ENCODE measurements at regions not wholly inside any gene's neighbourhood (a gene's known extent, or its start where the extent isn't known, plus 50 kb on each side); places are given as distances from the start of the nearest gene placed in this dataset.

GRCh38 chr7:155201325-155202087, 96.2 kb upstream of the INSIG1 start:
- no peak for DNase-seq (ENCODE audit: low read depth)

DNA sequence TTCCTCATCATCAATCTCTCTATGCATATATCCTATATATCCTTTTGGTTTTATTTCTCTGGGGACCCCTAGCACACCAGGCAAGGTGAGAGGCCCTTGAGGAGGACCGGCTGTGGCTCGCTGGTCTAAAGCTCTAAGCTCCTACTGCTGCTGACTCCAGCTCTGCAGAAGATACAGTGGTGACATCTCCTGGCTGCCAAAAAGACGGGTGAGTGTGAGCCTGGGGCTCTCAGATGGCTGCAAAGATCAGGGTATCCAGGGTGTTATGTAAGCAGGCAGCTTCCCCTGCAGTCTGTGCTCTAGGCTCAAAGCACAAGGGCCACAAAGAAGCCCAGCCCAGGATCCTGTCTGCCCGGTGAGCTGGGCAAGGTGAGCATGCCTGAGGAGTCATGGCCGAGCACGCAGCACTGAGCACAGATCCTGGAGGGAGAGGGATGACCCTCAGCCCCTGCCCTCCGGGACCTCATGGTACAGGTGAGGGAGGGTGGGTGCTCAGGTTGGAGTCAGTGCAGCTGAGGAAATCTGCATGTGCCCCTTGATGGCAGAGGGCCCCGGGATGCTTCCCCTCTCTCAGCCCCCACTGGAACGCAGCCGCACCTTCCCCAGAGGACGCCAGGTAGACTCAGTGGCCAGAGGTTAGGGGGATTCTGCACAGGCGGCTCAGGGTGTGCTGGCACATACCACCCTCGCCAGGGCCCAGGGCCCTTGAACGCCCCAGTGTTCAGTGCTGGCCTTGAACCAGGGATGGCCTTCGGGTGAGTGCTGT, 95.4 kb upstream of the INSIG1 start:
- DNase-seq (ENCODE audit: low read depth) = no peak

DNA sequence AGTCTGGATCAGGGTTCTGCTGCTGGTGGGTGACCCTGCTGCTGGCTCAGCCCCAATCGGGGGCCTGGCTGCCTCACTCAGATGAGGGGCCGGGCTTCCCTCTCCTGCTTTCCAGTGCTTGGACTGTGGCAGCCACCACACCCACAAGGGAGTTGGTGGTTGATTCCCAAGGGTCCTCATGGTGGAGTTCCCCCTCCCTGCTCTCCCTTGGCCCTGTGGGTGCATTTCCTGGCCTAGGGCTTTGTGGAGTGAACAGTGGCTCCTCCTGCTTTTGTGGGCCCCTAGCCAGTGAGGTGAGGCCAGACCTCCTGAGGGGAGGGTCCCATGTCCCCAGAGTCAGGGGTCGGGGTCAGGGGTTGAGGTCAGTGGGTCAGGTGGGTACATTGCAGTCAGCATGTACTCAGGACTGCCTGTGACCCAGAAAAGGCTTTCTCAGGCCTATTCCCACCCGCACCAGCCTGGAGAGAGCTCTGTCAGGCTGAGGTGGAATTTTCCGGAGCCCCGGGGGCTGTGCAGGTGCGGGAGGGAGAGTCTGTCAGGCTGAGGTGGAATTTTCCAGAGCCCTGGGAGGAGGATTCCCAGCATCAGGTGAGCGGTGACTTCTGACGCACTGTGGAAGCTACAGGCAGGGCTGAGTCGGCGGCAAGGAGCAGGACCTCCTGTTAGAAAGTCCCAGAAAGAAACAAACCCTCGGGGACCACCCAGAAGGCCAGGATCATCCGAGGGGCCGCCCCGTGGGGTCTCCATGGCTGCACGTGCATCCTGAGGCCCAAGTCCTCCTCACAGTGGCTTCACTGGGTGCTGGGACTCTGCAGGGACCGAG, 94.4 kb upstream of the INSIG1 start:
- DNase-seq (ENCODE audit: low read depth) = no peak

GRCh38 chr7:155203882-155204691, 93.6 kb upstream of the INSIG1 start:
- no peak for DNase-seq (ENCODE audit: low read depth)

DNA sequence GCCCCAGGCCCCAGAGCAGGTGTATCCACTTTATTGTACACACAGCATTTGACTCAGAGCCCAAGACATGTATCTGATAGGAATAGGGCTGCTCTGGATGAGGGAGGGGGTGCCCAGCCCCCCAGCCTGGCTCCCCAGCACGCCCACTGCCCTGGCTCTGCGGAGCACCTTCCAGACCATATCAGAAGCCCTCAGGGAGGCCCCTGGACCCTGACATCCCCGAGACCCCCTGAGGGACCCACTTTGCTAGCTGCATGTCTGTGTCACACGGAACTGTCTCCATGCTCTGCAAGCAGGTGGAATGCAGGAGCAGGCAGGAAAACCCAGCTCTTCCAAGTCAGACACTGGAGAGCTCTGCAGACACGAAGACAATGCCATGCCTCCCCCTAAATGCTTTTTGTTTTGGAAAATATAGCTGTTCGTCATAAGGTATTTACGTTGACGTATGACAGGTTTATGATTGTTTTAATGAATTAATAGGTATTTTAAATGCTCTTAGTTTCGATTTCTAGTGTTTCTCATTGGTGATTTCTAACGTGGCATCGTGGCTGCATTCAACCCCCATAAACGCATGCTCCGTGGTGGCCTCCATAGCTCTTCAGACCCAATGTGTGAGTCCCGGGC, 92.8 kb upstream of the INSIG1 start:
- no peak for DNase-seq (ENCODE audit: low read depth)

DNA sequence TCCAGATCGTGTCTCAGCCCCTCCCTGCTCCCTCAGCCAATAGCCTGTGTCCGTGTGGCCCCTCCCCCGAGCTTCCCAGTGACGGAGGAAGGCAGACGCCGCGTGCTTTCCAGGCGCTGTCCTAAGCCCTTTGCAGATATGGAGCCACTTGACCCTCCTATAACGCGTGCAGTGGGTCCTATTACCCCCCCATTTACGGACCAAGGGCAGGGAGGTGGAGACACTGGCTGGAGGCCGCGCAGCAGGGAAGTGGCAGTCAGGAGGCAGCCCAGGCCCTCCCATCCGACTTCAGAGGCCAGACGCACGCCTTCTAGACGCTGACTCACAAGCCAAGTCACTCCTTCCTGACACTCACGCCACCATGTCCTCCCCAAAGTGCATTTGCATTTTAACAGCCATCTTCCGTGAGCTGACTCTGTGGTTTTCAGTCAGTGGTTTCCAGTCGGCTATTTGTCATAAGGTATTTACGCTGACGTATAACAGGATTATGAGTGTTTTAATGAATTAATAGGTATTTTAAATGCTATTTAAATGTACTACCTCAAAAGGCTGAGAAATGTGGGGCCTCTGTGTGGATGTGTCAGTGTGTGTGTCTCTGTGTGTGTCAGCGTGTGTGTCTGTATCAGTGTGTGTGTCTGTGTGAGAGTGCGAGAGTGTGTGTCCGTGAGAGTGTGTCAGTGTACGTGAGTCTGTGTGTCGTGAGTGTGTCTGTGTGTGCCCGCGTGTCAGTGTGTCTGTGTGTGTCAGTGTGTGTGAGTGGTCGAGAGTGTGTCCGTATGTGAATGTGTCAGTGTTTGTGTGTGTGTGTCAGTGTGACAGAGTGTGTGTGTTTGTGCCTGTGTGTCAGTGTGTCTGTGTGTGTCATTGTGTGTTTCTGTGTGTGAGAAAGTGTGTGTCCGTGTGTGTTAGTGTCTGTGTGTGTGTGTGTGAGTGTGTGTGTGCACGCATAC, 92.0 kb upstream of the INSIG1 start:
- DNase-seq (ENCODE audit: low read depth) = peak; percentile 99

- DNase-seq (ENCODE audit: low read depth) = peak; percentile 97
Measured at GRCh38 chr7:155206318-155207020, 91.2 kb upstream of the INSIG1 start.

GRCh38 chr7:155207326-155208002, 90.2 kb upstream of the INSIG1 start:
- no peak for DNase-seq (ENCODE audit: low read depth)

GRCh38 chr7:155208681-155209477, 88.8 kb upstream of the INSIG1 start:
- peak; percentile 73 for DNase-seq (ENCODE audit: low read depth)

DNA sequence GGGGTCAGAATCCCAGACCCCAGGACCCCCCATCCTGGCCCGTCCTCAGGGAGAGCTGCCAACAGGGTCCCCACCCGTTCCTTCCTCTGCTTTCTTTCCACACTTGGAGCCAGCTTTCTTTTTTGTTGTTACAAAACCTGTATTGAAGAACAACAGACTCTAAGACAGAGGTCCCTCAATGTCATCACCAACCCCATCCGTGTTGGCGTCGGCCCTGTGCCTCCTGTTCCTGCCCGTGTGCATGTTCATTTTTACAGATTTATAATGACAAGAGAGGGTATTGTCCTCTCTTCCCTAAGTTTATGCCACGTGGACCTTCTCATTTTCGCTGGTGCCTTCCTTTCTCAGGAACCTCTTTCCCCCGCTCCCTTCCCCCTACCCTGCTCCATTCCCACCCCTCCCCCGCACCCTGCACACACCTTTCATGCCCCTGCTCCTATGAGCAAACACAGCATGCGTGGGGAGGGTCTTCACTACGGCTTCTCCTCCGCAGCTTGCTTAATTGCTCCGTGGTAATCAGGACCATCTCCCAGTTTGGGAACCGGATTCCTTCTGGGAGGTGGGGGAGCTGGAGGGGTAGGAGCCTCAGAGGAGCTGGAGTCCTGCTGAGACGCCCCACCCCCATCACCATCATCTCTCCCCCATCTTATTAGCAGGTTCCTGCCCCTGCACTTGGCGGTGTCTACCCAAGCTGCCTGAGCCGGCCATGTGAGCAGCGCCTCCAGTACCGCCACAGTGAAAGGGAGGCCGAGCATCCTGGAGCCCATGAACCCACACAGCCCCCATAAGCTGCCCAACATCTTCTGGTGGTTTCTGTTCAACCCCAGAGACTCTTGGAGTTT, 88.0 kb upstream of the INSIG1 start:
- DNase-seq (ENCODE audit: low read depth) = no peak

- no peak for DNase-seq (ENCODE audit: low read depth)
Measured at GRCh38 chr7:155210356-155210755, 87.3 kb upstream of the INSIG1 start.

GRCh38 chr7:155211173-155211572, 86.5 kb upstream of the INSIG1 start:
- no peak for DNase-seq (ENCODE audit: low read depth)

DNA sequence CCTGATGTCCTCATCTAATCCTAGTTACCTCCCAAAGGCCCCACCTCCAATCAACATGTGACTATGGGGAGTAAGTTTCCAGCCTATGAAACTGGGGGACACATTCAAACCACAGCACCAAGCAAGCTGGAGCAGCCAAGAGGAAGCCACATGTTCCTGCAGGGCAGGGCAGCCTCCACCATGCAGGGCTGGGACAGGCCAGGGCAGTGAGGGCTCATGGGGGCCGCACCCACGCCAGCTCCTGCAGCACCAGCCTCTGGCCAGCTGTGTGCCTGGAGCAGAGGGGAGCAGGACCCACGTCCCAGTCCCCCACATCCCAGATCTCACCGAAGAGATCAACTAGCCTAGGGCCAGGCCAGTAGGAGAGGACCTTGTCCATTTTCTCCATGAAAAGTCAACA, 85.9 kb upstream of the INSIG1 start:
- DNase-seq (ENCODE audit: low read depth) = no peak

GRCh38 chr7:155212301-155213015, 85.2 kb upstream of the INSIG1 start:
- no peak for DNase-seq (ENCODE audit: low read depth)

DNA sequence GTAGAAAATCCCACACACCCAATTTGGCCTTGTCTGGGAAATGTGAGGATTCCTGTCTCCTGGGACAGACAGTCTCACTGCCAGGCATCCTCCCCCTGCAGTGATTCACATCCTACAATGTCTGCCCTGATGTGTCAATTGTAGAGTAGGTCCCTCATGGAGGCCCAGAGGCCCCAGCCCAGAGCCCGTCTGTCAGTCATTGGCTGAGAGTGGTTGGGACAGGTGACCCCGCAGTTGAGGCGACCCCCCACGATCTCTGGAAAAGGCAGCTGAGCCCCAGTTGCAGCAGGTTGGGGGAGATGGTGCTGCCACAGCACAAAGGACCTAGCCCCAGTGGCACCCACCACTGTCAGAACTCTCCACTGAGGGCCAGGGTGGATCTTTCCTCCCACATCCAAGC, 84.3 kb upstream of the INSIG1 start:
- peak; percentile 64 for DNase-seq (ENCODE audit: low read depth)

All from HT1080 (cell line).